ENCODE measurements at regions not wholly inside any gene's neighbourhood (a gene's known extent, or its start where the extent isn't known, plus 50 kb on each side); places are given as distances from the start of the nearest gene placed in this dataset.

GRCh38 chr16:73286346-73287267 is 238.7 kb upstream of the ZFHX3 start:
- no peak for DNase-seq

GRCh38 chr16:73285436-73286201 is 237.7 kb upstream of the ZFHX3 start:
- no peak for DNase-seq

- DNase-seq: no peak
These were observed 232.5 kb upstream of the ZFHX3 start for GRCh38 chr16:73280388-73280787.

- DNase-seq: no peak
These were observed 231.5 kb upstream of the ZFHX3 start for GRCh38 chr16:73279451-73279850.

GRCh38 chr16:73277071-73277470 is 229.1 kb upstream of the ZFHX3 start:
- DNase-seq: no peak

- no peak for DNase-seq
These were observed 227.5 kb upstream of the ZFHX3 start for GRCh38 chr16:73275448-73275847.

- no peak for DNase-seq
These were observed 227.1 kb upstream of the ZFHX3 start for GRCh38 chr16:73275024-73275423.

- no peak for DNase-seq
These were observed 226.2 kb upstream of the ZFHX3 start for GRCh38 chr16:73274140-73274539.

GRCh38 chr16:73268366-73268993 is 220.6 kb upstream of the ZFHX3 start:
- DNase-seq: no peak

- DNase-seq: no peak
These were observed 218.0 kb upstream of the ZFHX3 start for GRCh38 chr16:73265935-73266334.

- no peak for DNase-seq
These were observed 217.4 kb upstream of the ZFHX3 start for GRCh38 chr16:73265124-73265837.

- DNase-seq: no peak
These were observed 215.0 kb upstream of the ZFHX3 start for GRCh38 chr16:73262931-73263330.

GRCh38 chr16:73255031-73255430 is 207.1 kb upstream of the ZFHX3 start:
- DNase-seq: no peak

- no peak for DNase-seq
These were observed 206.1 kb upstream of the ZFHX3 start for GRCh38 chr16:73253922-73254480.

GRCh38 chr16:73252446-73252845 is 204.5 kb upstream of the ZFHX3 start:
- DNase-seq: no peak

GRCh38 chr16:73251608-73252007 is 203.7 kb upstream of the ZFHX3 start:
- DNase-seq: no peak

GRCh38 chr16:73248316-73248715 is 200.4 kb upstream of the ZFHX3 start:
- DNase-seq: no peak

- DNase-seq: no peak
These were observed 193.0 kb upstream of the ZFHX3 start for GRCh38 chr16:73240920-73241319.

- no peak for DNase-seq
These were observed 189.7 kb upstream of the ZFHX3 start for GRCh38 chr16:73237601-73238000.

- no peak for DNase-seq
These were observed 186.6 kb upstream of the ZFHX3 start for GRCh38 chr16:73234496-73234895.

GRCh38 chr16:73233846-73234424 is 186.0 kb upstream of the ZFHX3 start:
- DNase-seq: no peak

GRCh38 chr16:73233329-73233765 is 185.4 kb upstream of the ZFHX3 start:
- no peak for DNase-seq
